Upper lobe of left lung (tissue), 6 donors: ENCODE measurements at regions not wholly inside any gene's neighbourhood (a gene's known extent, or its start where the extent isn't known, plus 50 kb on each side); places are given as distances from the start of the nearest gene placed in this dataset.
"Not testable (repeated sequence)": the region's sequence is repeated elsewhere in the genome, so short reads cannot be mapped to it uniquely, and the experiment has no call there.

ENCODE experiments used
- ATAC-seq, 2 donors: fragments of 200-7000 bp; cut with Tn5 transposase; one replicate each; pipeline ENCODE4 v1.9.1; 2022; ENCODE audit warnings: mild to moderate bottlenecking in 2 of 2, moderate library complexity in 2 of 2; ENCODE audit not compliant: low FRiP score in 2 of 2
- DNase-seq, 2 donors: peaks; one replicate each; pipeline ENCODE4 v3.0.0-alpha.2; 2019 to 2020
- H3K27ac ChIP-seq, 4 donors: fragments of 200-600 bp; sonication (generic); one replicate each; pipeline ENCODE4 v1.5.1; 2016 to 2019
- H3K27me3 ChIP-seq, 4 donors: fragments of 200-600 bp; sonication (generic); one replicate each; pipeline ENCODE4 v1.5.1; 2017 to 2019
- H3K36me3 ChIP-seq, 4 donors: fragments of 200-600 bp; sonication (generic); one replicate each; pipeline ENCODE4 v1.5.1; 2016 to 2019
- H3K4me1 ChIP-seq, 4 donors: fragments of 200-600 bp; sonication (generic); one replicate each; pipeline ENCODE4 v1.5.1; 2018 to 2019
- H3K4me3 ChIP-seq, 4 donors: fragments of 200-600 bp; sonication (generic); one replicate each; pipeline ENCODE4 v1.5.1; 2017 to 2019; ENCODE audit warnings: mild to moderate bottlenecking in 2 of 4, moderate library complexity in 1 of 4
- H3K9me3 ChIP-seq, 4 donors: fragments of 200-600 bp; sonication (generic); one replicate each; pipeline ENCODE4 v1.5.1; 2018 to 2019
- EP300 ChIP-seq, 4 donors: sonication (generic); formaldehyde crosslinking; IDR thresholded peaks; one replicate each; pipeline ENCODE4 v1.5.1; 2017; ENCODE audit warnings: antibody characterized with exemption in 4 of 4, control low read depth in 2 of 4
- POLR2A ChIP-seq, 4 donors: fragments of 450-650 bp; IDR thresholded peaks; one replicate each; pipeline ENCODE4 v1.5.1; 2016 to 2017; ENCODE audit warnings: antibody characterized with exemption in 4 of 4, mild to moderate bottlenecking in 2 of 4
- POLR2AphosphoS5 ChIP-seq, 2 donors: sonication (generic); formaldehyde crosslinking; IDR thresholded peaks; one replicate each; pipeline ENCODE4 v1.5.1; 2017; ENCODE audit warnings: antibody characterized with exemption in 2 of 2
- WGBS, 2 donors: methylation state at CpG; one replicate each; pipeline ENCODE4 v1.1.5; 2017 to 2018; 5-methylcytosine and 5-hydroxymethylcytosine counted together
- TF ChIP-seq, protein P1 (sequence below), 6 experiments: fragments of 450-650 bp in 4 of 6; fragments of 200-600 bp in 2 of 6; sonication (generic) in 2 of 6; IDR thresholded peaks; one replicate each; pipeline ENCODE4 v1.5.1; 2016 to 2019; ENCODE audit warnings: antibody characterized with exemption in 6 of 6
- donor health status: DM: no; HTN: no; CAD: no; lungs with moderate emphysema.
- donor health status: DM: no; HTN: yes; CAD: no; lungs with severe emphysema.

DNA sequence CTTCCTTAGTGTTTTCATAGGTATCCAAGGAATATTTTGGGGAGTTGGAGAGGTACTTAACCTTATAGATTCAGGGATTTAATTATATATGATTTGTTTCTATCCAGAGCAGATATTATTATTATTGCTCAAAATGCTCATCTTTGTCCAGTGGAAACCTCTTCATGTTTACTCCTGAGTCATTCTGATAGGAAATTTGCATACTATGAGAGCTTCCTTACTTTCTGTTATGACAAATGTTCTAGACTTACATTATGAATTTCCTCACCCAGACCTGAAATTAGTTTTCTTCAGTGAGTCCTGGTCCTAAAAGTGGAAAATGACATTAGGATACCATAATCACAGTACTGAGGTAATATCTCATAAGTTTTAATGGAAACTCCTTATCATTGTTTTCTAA, 57.5 kb upstream of the PLPPR5 start:
- TF ChIP-seq POLR2AphosphoS5 (IDR thresholded peaks at IDR 0.05) (no peak), EP300 (IDR thresholded peaks at IDR 0.05) (no peak)
- ATAC-seq (no peak), DNase-seq (no peak)
- Histone ChIP-seq H3K36me3 (no peaks in the 10 kb centered on the region), H3K27ac (no peak overlapping the region), H3K9me3 (no peaks in the 10 kb centered on the region), H3K4me3 (no peak overlapping the region), H3K4me1 (no peaks in the 10 kb centered on the region), H3K27me3 (no peaks in the 10 kb centered on the region)

DNA sequence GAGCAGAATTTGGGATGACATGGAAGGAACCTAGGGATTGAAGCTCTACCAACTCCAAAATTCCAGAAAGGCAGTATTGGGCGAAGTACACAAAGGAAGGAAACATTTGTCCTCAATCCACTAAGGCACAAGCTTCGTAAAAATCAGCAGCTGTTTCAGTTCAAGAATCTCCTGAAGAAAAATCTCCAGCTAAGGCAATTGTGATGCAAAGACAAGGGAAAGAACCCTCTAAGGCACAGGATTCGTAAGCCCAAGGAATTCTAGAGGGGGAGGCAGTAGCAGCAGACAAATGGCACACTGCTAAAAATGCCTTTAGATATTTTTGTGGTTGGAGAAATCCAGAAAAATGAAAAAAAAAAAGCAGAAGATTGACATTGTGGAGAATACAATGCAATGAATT, 64.5 kb upstream of the PLPPR5 start:
- ATAC-seq (no peak), DNase-seq (no peak)
- Histone ChIP-seq H3K9me3 (no peaks in the 10 kb centered on the region), H3K27ac (no peak overlapping the region), H3K36me3 (no peaks in the 10 kb centered on the region), H3K27me3 (no peaks in the 10 kb centered on the region), H3K4me1 (no peaks in the 10 kb centered on the region), H3K4me3 (no peak overlapping the region)
- no peak for TF ChIP-seq POLR2AphosphoS5 (IDR thresholded peaks at IDR 0.05)
- no peak for TF ChIP-seq POLR2A (IDR thresholded peaks at IDR 0.05)
- TF ChIP-seq, protein P1, sequence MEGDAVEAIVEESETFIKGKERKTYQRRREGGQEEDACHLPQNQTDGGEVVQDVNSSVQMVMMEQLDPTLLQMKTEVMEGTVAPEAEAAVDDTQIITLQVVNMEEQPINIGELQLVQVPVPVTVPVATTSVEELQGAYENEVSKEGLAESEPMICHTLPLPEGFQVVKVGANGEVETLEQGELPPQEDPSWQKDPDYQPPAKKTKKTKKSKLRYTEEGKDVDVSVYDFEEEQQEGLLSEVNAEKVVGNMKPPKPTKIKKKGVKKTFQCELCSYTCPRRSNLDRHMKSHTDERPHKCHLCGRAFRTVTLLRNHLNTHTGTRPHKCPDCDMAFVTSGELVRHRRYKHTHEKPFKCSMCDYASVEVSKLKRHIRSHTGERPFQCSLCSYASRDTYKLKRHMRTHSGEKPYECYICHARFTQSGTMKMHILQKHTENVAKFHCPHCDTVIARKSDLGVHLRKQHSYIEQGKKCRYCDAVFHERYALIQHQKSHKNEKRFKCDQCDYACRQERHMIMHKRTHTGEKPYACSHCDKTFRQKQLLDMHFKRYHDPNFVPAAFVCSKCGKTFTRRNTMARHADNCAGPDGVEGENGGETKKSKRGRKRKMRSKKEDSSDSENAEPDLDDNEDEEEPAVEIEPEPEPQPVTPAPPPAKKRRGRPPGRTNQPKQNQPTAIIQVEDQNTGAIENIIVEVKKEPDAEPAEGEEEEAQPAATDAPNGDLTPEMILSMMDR (IDR thresholded peaks at IDR 0.05): no peak
- TF ChIP-seq EP300 (IDR thresholded peaks at IDR 0.05): no peak
- 61 to 71% methylated on average over 3 of the region's 3 CpGs for WGBS, 2 donors

DNA sequence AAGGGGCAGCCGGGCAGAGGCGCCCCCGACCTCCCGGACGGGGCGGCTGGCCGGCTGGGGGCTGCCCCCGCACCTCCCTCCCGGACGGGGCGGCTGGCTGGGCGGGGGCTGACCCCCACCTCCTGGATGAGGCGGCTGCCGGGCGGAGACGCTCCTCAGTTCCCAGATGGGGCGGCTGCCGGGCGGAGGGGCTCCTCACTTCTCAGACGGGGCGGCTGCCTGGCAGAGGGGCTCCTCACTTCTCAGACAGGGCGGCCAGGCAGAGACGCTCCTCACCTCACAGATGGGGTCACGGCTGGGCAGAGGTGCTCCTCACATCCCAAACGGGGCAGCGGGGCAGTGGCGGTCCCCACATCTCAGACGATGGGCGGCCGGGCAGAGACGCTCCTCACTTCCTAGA, 73.9 kb upstream of the PLPPR5 start:
- not testable (repeated sequence) for ATAC-seq, H3K27me3 ChIP-seq, H3K9me3 ChIP-seq, H3K4me3 ChIP-seq, H3K36me3 ChIP-seq, H3K27ac ChIP-seq, H3K4me1 ChIP-seq
- WGBS, 2 donors: 95 to 98% methylated on average over 19 to 22 of the region's 31 CpGs
- peak in 1 of 2 donors; percentile 69 for DNase-seq

DNA sequence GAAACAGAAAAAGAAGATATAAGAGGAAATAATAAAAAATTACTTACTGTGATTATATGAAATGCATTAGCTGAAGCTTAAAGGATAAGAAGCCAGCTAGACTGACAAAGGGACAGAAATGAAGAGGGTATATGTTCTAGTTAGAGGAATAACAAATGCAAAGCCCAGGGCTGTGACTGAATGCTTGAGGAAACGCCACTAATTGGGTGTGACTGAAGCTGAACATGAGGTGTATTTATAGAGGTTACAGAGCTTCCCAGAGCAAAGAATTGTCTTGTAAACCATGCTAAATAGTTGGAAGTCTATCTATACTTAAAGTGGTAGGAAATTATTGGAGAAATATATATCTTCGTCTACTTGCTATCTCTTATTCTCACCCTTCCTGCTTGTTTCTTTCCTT, 77.7 kb upstream of the PLPPR5 start:
- DNase-seq (no peak), ATAC-seq (no peak)
- TF ChIP-seq, protein P1 (IDR thresholded peaks at IDR 0.05): no peak
- TF ChIP-seq POLR2A (IDR thresholded peaks at IDR 0.05) (no peak), POLR2AphosphoS5 (IDR thresholded peaks at IDR 0.05) (no peak), EP300 (IDR thresholded peaks at IDR 0.05) (no peak)
- Histone ChIP-seq H3K9me3 (peaks cover 0 to 1% (median 0%) of the 10 kb centered on the region in 4 donors), H3K36me3 (no peaks in the 10 kb centered on the region), H3K27ac (no peak overlapping the region), H3K4me3 (no peak overlapping the region), H3K27me3 (no peaks in the 10 kb centered on the region), H3K4me1 (no peaks in the 10 kb centered on the region)
- 28 to 43% methylated on average over 2 of the region's 2 CpGs for WGBS, 2 donors

DNA sequence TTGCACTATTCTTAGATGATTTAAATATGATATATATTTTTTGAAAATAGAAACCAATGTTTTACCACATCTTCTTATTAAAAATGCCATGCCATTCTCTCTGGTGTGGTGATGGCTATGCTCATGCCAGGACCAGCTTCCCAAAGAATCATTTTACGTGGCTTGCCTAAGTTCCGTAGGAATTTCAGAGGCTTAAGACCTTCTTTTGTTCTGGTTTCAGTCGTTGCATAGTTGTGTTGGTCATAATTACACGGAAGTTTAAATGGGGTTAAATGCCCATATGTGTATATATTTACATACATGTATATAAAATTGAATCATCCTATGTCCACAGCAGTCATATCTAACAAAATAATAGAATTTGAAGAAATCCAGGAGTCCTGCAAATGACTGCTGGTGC, 78.7 kb upstream of the PLPPR5 start:
- Histone ChIP-seq H3K4me1 (no peaks in the 10 kb centered on the region), H3K27me3 (no peaks in the 10 kb centered on the region), H3K9me3 (no peaks in the 10 kb centered on the region), H3K4me3 (no peak overlapping the region), H3K27ac (no peak overlapping the region), H3K36me3 (no peaks in the 10 kb centered on the region)
- TF ChIP-seq POLR2A (IDR thresholded peaks at IDR 0.05): no peak
- TF ChIP-seq, protein P1 (IDR thresholded peaks at IDR 0.05): no peak
- no peak for TF ChIP-seq POLR2AphosphoS5 (IDR thresholded peaks at IDR 0.05)
- TF ChIP-seq EP300 (IDR thresholded peaks at IDR 0.05): no peak
- DNase-seq (no peak), ATAC-seq (no peak)
- 81 to 82% methylated on average over 4 of the region's 4 CpGs for WGBS, 2 donors

DNA sequence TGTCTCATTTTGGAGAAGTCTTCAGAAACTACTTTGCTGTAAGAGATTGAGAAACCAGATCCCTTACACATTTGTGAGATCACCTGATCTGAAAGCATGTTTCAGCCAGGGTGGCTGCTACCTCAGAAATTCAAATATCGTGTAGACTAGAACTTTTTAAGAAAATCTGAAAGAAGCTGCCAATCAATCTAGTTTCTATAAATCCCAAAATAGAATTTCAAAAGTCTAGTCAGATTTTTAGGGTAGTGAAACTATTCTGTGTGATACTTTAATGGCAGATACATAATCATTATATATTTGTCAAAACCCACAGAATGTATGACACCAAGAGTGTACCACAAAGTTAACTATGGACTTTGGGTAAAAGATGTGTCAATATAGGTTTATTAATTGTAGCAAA, 79.9 kb upstream of the PLPPR5 start:
- H3K27ac ChIP-seq: no peak overlapping the region
- H3K27me3 ChIP-seq: no peaks in the 10 kb centered on the region
- H3K9me3 ChIP-seq: no peaks in the 10 kb centered on the region
- ATAC-seq (no peak), DNase-seq (no peak)
- no peak overlapping the region for H3K4me3 ChIP-seq
- H3K36me3 ChIP-seq: no peaks in the 10 kb centered on the region
- no peaks in the 10 kb centered on the region for H3K4me1 ChIP-seq
- 71 to 91% methylated on average over 1 of the region's 1 CpG for WGBS, 2 donors
- no peak for TF ChIP-seq POLR2AphosphoS5 (IDR thresholded peaks at IDR 0.05)
- TF ChIP-seq, protein P1 (IDR thresholded peaks at IDR 0.05): no peak
- no peak for TF ChIP-seq EP300 (IDR thresholded peaks at IDR 0.05)
- no peak for TF ChIP-seq POLR2A (IDR thresholded peaks at IDR 0.05)
